ENCODE measurements at regions not wholly inside any gene's neighbourhood (a gene's known extent, or its start where the extent isn't known, plus 50 kb on each side); places are given as distances from the start of the nearest gene placed in this dataset.

- TF ChIP-seq CTCF (IDR thresholded peaks at IDR 0.05 in 8 of 11, conservative IDR thresholded peaks at IDR 0.05 in 3 of 11) (no peak), POLR2A (IDR thresholded peaks at IDR 0.05) (no peak)
Observed at GRCh38 chr3:13235897-13236296, 162.7 kb upstream of the IQSEC1 start.

Measured in spleen (tissue), 7 donors.